Activated CD4-positive, CD25-positive, alpha-beta regulatory T cell treated with anti-CD3 and anti-CD28 coated beads, Interleukin-2, amount 50 U/mL, for 72 hours (primary cell): ENCODE measurements at regions not wholly inside any gene's neighbourhood (a gene's known extent, or its start where the extent isn't known, plus 50 kb on each side); places are given as distances from the start of the nearest gene placed in this dataset.
"Not testable (repeated sequence)": the region's sequence is repeated elsewhere in the genome, so short reads cannot be mapped to it uniquely, and the experiment has no call there.

Experiments
- DNase-seq: peaks from one replicate; pipeline ENCODE4 v3.0.0; 2021

DNA sequence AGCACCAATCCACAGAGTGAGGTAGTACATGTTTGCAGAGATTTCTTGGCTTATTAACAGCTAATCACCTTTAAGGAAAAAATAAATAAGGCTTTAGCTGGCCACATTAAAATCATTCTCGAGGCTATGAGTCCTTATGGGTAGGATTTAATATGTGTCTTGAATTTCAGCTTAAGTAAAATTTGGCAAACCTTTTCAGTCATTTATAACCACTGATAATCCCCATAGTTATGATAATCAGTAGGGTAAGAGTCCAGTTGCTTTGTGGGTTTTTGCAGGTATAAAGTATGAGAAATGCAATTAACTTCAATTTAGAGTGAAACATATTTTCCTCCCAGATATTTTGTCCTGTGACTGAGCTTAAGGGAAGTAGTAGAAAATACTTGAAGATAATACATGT, 1458.9 kb upstream of the FLRT2 start:
- no peak for DNase-seq

DNA sequence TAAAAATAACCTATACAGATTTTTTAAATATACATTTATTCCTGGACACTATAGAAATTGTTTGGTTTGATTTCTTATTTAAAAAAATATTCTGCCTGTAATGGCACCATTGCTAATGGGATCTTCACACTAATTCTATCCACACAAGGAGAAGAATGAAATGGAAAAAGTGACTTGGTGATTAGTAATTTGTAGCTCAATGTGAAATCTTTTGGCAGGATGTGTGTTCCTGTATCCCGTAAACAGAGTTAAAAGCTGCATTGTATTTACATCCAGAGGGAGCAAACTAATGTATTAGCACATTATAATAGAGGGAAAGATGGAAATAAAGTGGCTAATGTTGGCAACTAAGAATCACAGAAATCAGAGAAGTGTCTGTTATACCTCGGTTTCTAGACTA, 1455.3 kb upstream of the FLRT2 start:
- DNase-seq = no peak

DNA sequence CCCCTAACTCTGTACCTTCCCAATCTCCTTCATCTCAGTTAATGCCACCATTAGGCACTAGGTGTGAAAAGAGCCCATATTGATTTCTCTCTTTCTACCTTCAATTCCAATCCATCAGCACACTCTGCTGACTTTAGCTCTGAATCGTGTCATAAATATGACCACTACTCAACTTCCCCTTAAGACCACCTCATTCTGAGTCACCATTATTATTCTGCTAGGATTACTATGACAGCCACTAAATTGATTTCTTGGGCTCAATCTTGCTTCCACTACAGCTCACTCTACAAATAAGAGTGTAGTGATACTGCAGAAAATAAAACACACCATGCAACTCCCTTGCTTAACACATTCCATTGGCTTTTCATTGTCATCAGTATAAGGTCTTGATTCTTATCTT, 1449.0 kb upstream of the FLRT2 start:
- no peak for DNase-seq

DNA sequence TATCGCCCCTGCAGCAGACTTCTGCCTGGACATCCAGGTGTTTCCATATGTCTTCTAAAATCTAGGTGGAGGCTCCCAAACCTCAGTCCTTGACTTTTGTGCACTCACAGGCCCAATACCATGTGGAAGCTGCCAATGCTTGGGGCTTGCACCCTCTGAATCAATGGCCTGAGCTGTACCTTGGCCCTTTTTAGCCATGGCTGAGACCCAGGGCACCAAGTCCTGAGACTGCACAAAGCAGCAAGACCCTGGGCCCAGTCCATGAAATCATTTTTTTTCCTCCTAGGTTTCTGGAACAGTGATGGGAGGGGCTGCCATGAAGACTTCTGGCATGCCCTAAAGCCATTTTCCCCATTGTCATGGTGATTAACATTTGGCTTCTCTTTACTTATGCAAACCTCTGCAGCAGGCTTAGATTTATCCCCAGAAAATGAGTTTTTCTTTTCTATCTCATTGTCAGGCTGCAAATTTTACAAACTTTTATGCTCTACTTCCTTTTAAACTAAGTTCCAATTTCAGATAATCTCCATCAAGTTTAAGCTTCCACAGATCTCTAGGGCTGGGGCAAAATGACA, 1445.8 kb upstream of the FLRT2 start:
- no peak for DNase-seq

DNA sequence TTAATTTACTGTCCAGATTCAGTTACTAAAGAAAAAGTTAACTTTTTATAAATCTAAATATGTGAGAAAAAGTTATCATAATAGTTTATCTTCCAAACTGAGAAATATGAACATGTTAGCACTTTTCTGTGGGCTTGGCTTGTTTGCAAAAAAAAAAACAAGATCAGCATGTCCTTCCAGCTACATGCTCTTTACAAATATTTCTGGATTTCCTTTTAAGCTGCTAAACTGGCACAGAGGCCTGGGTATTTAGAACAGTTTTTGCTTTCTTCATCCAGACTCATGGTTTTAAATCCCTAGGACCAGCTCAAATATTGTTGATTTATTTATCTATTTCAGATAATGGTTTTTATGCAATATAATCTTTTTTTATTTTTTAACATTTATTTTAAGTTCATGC, 1444.5 kb upstream of the FLRT2 start:
- DNase-seq = no peak

- no peak for DNase-seq
Measured at GRCh38 chr14:84086714-84087113, 1443.2 kb upstream of the FLRT2 start.

DNA sequence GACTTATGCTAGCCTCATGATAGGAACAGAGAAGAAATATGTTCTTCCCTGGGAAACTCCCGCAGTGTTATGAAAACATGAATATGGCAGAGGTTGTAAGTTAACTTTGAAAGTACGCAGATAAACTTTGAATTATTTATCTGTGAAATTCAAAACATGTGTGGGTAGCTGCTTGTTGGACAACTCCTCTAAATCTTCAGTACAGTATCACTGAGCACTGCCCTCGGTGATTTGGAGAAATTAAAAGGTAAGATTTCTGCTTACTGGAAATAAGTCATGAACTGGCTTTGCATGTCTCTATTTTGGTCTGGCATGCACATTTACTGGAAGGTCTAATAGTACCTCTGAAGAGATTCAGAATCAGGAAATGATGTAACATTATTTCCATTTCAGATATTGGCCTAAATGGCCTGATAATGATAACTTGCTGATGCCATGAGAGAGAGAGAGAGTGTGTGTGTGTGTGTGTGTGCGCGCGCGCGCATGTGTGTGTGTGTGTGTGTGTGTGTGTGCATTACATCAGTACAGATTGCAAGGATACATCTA, 1441.9 kb upstream of the FLRT2 start:
- no peak for DNase-seq

DNA sequence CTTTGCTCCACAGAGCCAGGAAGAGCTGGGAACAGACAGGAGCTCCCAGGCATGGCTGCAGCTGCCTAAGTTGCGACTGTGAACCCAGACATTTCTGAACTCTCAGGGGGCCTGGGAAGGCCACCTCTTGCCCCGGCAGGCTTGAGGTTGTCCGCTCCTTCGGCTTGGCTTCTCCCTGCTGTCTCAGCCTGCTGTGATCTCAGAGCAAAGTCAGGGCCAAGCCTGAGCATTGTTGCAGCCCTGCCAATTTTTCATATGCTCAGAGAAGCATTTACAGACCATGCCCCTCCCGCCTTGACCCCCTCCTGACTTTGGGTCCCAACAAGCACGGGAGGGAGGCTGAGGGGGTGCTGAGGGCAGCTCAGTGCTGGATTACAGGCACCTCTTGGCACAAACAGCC, 1439.1 kb upstream of the FLRT2 start:
- no peak for DNase-seq

DNA sequence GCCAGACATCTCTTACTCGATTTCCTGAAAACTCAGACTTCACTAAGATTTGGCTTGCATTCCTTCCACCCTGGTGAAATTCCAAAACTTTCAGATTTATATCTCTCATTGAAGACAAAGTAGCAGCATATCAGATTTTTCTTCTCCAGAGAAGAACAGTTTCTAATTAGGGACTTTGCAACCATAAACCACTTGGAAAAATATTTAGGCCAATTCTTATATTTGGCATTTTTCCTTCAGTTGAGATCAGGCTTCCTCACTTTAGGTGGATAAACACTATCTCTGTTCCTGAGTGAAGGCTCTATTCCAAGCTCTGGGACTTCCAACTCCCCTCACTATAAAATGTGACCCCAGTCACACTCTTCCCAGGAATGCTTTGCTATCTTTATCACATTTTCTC, 1434.3 kb upstream of the FLRT2 start:
- no peak for DNase-seq

GRCh38 chr14:84098261-84098660, 1431.7 kb upstream of the FLRT2 start:
- no peak for DNase-seq

GRCh38 chr14:84099560-84099959, 1430.4 kb upstream of the FLRT2 start:
- not testable (repeated sequence) for DNase-seq

DNA sequence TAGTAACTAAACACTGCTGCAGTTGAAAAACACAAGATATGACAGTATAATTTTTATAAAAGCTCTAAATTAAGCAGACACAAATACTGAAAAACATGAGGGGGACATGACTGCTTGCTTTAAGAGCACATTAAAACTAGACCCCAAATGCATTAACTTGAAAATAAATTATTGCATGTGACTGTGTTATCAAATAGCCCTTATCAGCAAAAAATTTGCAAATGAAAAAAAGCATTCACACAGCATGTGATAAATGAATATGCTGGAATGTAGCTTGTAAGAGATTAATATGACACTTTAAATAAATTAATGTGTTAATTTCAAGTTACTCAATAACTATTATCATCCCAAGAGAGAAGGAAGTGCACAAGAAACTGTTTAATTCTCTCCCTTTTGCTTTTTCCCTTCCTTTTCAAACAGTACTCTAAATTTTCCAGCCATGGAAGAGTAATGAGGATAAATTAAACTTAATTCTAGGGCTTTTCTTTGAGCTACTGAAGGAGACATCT, 1422.1 kb upstream of the FLRT2 start:
- DNase-seq = no peak

- no peak for DNase-seq
Measured at GRCh38 chr14:84108746-84109457, 1421.0 kb upstream of the FLRT2 start.

GRCh38 chr14:84112589-84112988, 1417.4 kb upstream of the FLRT2 start:
- DNase-seq = no peak

DNA sequence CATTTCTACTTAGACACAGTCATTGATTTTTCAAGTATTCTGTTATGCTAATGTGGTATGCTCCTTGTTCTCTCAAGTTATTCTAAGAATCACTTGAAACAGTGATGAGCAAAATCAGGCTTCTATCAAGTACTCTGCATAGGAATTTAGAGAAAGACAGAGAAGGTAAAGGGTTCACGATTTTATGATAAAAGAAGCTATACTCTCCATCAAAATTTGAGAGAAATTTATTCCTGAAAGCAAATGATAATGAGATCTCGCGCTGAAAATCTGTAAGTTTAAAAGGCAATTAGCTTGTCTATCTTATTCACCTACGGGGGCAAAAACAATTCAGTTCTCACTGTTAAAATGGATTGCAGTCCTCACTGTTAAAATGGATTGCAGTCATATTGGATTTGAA, 1404.3 kb upstream of the FLRT2 start:
- no peak for DNase-seq

GRCh38 chr14:84127495-84127894, 1402.4 kb upstream of the FLRT2 start:
- no peak for DNase-seq

GRCh38 chr14:84128050-84128449, 1401.9 kb upstream of the FLRT2 start:
- DNase-seq = no peak

DNA sequence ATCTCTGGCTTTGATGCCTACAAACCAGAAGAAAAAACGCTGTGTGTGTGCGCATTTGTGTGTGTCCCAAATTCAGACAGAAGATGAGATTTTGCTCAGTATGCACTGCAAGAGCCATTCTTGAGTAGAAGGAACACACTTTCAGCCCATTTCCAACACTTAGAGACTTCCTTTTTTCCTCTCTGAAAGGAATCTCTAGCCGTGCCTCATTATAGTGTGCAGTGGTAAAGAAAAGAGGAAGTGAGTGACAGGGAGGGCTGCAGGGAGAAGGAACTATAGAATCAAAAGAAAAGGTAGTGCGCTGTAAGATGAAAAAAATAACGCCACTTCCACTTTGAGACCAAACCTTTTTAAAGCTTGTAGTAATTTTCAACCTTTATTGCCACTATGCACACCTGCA, 1400.9 kb upstream of the FLRT2 start:
- no peak for DNase-seq

- no peak for DNase-seq
Measured at GRCh38 chr14:84129941-84130340, 1400.0 kb upstream of the FLRT2 start.

DNA sequence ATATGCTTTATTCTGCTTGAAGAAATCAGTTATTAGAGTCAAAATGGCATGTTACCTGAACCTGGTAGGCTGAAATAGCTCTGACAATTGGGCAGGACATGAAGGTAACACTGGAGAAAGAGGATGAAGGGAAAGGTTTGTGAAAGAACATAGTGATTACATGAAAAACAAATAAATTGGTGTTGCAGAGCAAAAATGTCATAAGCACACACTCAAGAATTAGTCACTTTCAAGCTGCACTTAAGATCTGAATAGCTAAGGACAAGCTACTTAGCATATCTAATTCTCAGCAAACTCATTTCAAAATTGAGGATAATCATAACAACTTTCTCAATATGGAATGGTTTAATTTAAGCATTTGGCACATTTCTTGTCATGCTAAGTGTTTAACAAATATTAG, 1398.0 kb upstream of the FLRT2 start:
- DNase-seq = no peak

DNA sequence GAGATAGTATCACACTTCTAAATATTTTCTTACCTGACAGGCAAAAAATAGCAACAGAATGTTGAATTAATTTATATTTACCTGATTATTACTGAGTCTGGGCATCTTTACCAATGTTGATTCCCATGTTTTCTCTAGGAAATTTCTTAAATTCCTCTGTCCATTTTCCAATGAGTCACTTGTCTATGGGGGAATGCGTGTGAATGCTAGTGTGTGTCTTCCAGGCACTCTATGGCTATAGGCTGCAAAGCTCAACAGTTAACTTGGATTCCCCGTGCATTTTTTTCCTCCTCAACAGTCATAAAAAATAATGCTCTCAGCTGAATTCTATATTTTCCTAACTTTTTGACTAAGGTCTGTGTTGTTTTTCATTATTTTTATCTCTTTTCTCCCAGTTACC, 1385.8 kb upstream of the FLRT2 start:
- no peak for DNase-seq

- no peak for DNase-seq
Measured at GRCh38 chr14:84152452-84152851, 1377.5 kb upstream of the FLRT2 start.

GRCh38 chr14:84162633-84163032, 1367.3 kb upstream of the FLRT2 start:
- DNase-seq = no peak

DNA sequence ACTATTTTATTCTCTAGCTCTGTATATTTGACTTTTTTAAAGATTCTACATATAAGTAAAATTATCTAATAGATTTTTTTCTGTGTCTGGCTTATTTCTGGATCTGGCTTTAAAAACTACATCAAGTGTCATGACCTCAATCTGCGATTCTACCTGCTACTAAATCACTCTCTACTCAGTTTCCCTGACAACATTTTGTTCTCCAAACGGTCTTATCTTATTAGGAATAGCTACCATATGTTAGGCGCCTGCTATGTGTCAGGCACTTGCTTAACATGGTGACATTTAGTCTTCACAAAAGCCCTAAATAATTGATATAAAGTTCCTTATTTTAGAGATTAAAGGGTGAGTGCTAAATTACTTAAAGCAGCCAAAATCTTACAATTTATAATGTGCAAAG, 1362.9 kb upstream of the FLRT2 start:
- DNase-seq = no peak

GRCh38 chr14:84180336-84180735, 1349.6 kb upstream of the FLRT2 start:
- DNase-seq = no peak
